ENCODE measurements at regions not wholly inside any gene's neighbourhood (a gene's known extent, or its start where the extent isn't known, plus 50 kb on each side); places are given as distances from the start of the nearest gene placed in this dataset.

- TF ChIP-seq CTCF (IDR thresholded peaks at IDR 0.05 in 4 of 5, conservative IDR thresholded peaks at IDR 0.05 in 1 of 5) (no peak), POLR2A (IDR thresholded peaks at IDR 0.05) (no peak)
These were observed 797.2 kb downstream of the EFNA5 start for GRCh38 chr5:106873568-106873967.
